Duodenal mucosa (tissue), 2 donors: ENCODE measurements at regions not wholly inside any gene's neighbourhood (a gene's known extent, or its start where the extent isn't known, plus 50 kb on each side); places are given as distances from the start of the nearest gene placed in this dataset.
"Not testable (repeated sequence)": the region's sequence is repeated elsewhere in the genome, so short reads cannot be mapped to it uniquely, and the experiment has no call there.

Experiments used
- H3K27ac ChIP-seq: one replicate; pipeline ENCODE4 v1.7.0; 2013; ENCODE audit warnings: low read depth, low read length
- H3K27me3 ChIP-seq, 2 donors: one replicate each; pipeline ENCODE4 v1.7.0; 2013; ENCODE audit warnings: low read length in 2 of 2, control low read depth in 1 of 2; ENCODE audit not compliant: insufficient read depth in 2 of 2, control insufficient read depth in 1 of 2
- H3K36me3 ChIP-seq, 2 donors: one replicate each; pipeline ENCODE4 v1.7.0; 2013; ENCODE audit warnings: low read length in 2 of 2, control low read depth in 1 of 2; ENCODE audit not compliant: insufficient read depth in 2 of 2, control insufficient read depth in 1 of 2
- H3K4me1 ChIP-seq, 2 donors: one replicate each; pipeline ENCODE4 v1.7.0; 2013; ENCODE audit warnings: low read length in 2 of 2, control low read depth in 1 of 2; ENCODE audit not compliant: insufficient read depth in 2 of 2, control insufficient read depth in 1 of 2
- H3K4me3 ChIP-seq, 2 donors: one replicate each; pipeline ENCODE4 v1.7.0; 2013; ENCODE audit warnings: low read length in 2 of 2, low read depth in 1 of 2
- H3K9ac ChIP-seq, 2 donors: one replicate each; pipeline ENCODE4 v1.7.0; 2013; ENCODE audit warnings: low read length in 2 of 2, low read depth in 1 of 2
- H3K9me3 ChIP-seq, 2 donors: one replicate each; pipeline ENCODE4 v1.7.0; 2013; ENCODE audit warnings: low read length in 2 of 2, control low read depth in 1 of 2; ENCODE audit not compliant: control insufficient read depth in 1 of 2

DNA sequence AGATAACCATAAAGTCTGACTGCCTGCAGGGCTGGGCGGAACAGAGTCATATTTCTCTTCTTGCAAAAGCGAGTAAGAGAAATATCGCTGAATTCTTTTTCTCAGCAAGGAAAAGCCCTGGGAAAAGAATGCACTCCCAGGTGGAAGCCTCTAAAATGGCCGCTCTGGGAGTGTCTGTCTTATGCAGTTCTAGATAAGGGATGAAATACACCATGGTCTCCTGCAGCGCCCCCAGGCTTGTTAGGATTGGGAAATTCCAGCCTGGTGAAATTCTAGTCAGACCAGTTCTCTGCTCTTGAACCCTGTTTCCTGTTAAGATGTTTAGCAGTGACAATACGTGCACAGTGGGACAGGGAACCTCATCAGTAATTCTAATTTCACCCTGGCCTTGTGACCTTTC is 362.2 kb downstream of the GJA1 start:
- not testable (repeated sequence) for H3K27me3 ChIP-seq, H3K27ac ChIP-seq, H3K4me3 ChIP-seq, H3K9me3 ChIP-seq, H3K4me1 ChIP-seq, H3K36me3 ChIP-seq, H3K9ac ChIP-seq

- H3K4me3 ChIP-seq, H3K27ac ChIP-seq, H3K27me3 ChIP-seq, H3K9me3 ChIP-seq, H3K9ac ChIP-seq, H3K36me3 ChIP-seq, H3K4me1 ChIP-seq: not testable (repeated sequence)
Observed at GRCh38 chr6:121798126-121798525, 362.7 kb downstream of the GJA1 start.

GRCh38 chr6:121799574-121799973 is 364.1 kb downstream of the GJA1 start:
- peaks cover 8 to 10% of the 10 kb centered on the region in 2 donors for H3K9me3 ChIP-seq
- H3K27ac ChIP-seq: no peak overlapping the region
- H3K4me3 ChIP-seq: no peak overlapping the region

GRCh38 chr6:121800047-121800446 is 364.6 kb downstream of the GJA1 start:
- no peak overlapping the region for H3K4me3 ChIP-seq
- peaks cover 8 to 10% of the 10 kb centered on the region in 2 donors for H3K9me3 ChIP-seq
- no peaks in the 10 kb centered on the region for H3K36me3 ChIP-seq
- no peak overlapping the region for H3K9ac ChIP-seq
- H3K27ac ChIP-seq: no peak overlapping the region
- H3K4me1 ChIP-seq: no peaks in the 10 kb centered on the region
- H3K27me3 ChIP-seq: no peaks in the 10 kb centered on the region

More at GRCh38 chr6:121799574-121799973, 364.1 kb downstream of the GJA1 start:
- Histone ChIP-seq H3K36me3 (no peaks in the 10 kb centered on the region), H3K9ac (no peak overlapping the region), H3K27me3 (no peaks in the 10 kb centered on the region), H3K4me1 (no peaks in the 10 kb centered on the region)

DNA sequence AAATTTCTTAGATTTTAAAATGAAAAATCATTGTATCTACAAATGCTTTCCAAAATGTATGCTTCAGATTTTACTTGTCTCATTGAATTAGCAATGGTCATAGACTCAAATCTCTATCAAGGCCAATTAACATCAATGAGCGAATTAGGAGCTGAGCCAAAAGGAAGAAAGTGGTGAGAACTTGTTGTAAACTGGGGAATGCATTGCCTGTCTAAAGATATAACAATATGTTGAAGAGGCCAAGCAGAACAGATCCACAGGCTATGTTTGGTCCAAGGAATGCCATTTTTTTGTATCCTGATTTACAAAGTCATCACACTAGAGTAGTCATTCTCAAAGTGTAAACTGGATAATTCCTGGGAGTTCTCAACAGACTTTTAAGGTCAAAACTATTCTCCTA is 370.7 kb downstream of the GJA1 start:
- Histone ChIP-seq H3K4me1 (no peaks in the 10 kb centered on the region), H3K27me3 (no peaks in the 10 kb centered on the region), H3K4me3 (no peak overlapping the region), H3K9ac (no peak overlapping the region), H3K36me3 (no peaks in the 10 kb centered on the region), H3K27ac (no peak overlapping the region), H3K9me3 (peaks cover 0 to 5% of the 10 kb centered on the region in 2 donors)

DNA sequence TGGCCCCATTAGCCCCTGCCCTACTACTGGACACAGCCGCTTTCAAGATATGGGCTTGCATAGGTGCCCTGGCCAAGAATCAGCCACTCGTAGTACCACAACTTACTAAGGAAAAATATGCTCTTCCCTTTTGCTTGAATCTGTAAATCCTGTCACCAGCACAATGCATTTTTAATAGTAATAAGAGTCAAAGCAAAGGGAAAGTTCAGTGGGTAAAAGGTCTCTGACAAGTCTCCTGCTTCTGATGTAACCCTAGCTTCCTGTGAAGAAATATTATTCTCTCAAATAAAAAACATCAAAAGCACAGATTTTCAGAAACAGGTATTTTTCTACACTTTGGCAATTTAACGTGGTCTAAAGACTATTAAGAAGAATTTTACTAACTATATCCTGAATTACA is 373.8 kb downstream of the GJA1 start:
- H3K4me3 ChIP-seq: no peak overlapping the region
- H3K27ac ChIP-seq: no peak overlapping the region
- no peaks in the 10 kb centered on the region for H3K4me1 ChIP-seq
- H3K27me3 ChIP-seq: no peaks in the 10 kb centered on the region
- H3K9me3 ChIP-seq: no peaks in the 10 kb centered on the region
- no peak overlapping the region for H3K9ac ChIP-seq
- no peaks in the 10 kb centered on the region for H3K36me3 ChIP-seq

DNA sequence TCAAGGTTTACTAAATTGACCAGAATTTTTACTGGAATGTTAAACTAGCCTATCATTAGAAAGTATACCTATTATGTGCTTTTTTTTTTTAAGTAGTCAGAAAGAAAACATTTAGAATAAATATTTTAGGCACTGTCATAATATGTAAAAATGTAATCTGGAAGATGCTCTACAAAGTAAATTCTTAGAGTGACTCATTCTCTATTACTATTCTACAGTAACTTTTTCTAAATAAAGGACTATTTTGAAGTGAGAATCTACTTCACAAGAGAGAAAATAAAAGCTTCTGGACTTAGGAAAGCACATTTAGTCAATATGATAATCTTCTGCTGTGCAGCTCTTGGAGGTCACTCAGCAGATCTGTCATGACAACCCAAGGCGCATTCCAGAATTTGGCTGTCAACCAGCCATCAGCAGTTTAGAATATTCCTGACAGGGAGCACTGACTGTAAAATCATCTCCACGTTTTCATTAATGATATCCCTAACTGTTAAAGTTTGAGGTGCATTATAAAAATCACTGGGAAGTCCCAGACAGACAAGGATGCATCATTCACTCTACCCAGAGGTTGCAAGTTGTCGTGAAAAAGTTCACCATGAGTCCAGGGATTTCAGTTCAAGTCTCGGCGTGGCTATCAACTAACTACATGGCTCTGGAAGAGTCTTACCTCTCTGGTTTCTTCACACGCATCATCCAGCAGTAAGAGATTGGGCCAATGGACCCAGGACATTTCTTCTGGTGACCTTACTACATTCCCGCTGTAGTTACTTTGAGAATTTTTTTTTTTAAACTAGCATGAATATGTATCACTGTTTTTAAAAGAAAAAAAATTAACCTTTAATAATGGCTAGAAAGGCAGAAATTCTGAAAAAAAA is 374.9 kb downstream of the GJA1 start:
- Histone ChIP-seq H3K4me1 (no peaks in the 10 kb centered on the region), H3K36me3 (no peaks in the 10 kb centered on the region), H3K9me3 (no peaks in the 10 kb centered on the region), H3K9ac (no peak overlapping the region), H3K27me3 (no peaks in the 10 kb centered on the region), H3K27ac (no peak overlapping the region), H3K4me3 (no peak overlapping the region)

- Histone ChIP-seq H3K9me3 (no peaks in the 10 kb centered on the region), H3K9ac (no peak overlapping the region), H3K36me3 (no peaks in the 10 kb centered on the region), H3K4me3 (no peak overlapping the region), H3K4me1 (no peaks in the 10 kb centered on the region), H3K27me3 (no peaks in the 10 kb centered on the region), H3K27ac (no peak overlapping the region)
Observed at GRCh38 chr6:121811106-121811505, 375.7 kb downstream of the GJA1 start.

GRCh38 chr6:121816361-121816760 is 380.9 kb downstream of the GJA1 start:
- Histone ChIP-seq H3K9ac (no peak overlapping the region), H3K4me1 (no peaks in the 10 kb centered on the region), H3K9me3 (peaks cover 4% of the 10 kb centered on the region in 2 donors), H3K4me3 (no peak overlapping the region), H3K27me3 (no peaks in the 10 kb centered on the region), H3K27ac (no peak overlapping the region), H3K36me3 (no peaks in the 10 kb centered on the region)

DNA sequence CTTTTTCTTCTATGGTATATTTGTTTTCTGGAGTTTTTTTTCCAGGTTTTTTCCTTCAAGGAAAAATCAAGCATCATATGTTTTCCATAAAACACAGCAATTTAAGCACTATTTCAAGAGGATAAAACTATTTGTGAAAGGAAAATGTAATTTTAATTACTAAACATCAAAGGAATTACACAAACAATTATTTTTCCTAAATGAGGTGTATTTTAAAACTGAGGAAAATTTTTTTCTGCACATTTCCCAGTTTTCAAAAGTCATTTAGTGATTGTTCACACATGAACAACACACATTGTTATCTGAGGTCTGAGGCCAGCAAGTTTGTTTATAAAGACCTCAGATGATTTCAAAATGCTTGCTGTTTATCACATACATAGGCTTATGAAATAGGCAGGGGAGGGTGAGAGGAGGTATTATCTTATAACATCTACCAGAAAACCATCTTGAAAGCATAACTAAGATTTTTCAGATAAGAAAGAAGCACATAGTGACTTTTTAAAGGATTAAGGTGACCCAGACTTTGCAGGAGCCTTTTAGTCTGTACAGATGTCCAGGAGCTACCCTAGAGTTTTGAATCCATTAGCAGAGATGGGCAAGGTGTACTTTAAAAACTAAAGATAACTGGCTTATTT is 381.6 kb downstream of the GJA1 start:
- Histone ChIP-seq H3K27me3 (no peaks in the 10 kb centered on the region), H3K36me3 (no peaks in the 10 kb centered on the region), H3K27ac (no peak overlapping the region), H3K9ac (no peak overlapping the region), H3K4me3 (no peak overlapping the region), H3K4me1 (no peaks in the 10 kb centered on the region), H3K9me3 (peaks cover 4% of the 10 kb centered on the region in 2 donors)
